CD4-positive, alpha-beta T cell treated with Interferon gamma for 1 hour (primary cell): ENCODE measurements at regions not wholly inside any gene's neighbourhood (a gene's known extent, or its start where the extent isn't known, plus 50 kb on each side); places are given as distances from the start of the nearest gene placed in this dataset.
"Not testable (repeated sequence)": the region's sequence is repeated elsewhere in the genome, so short reads cannot be mapped to it uniquely, and the experiment has no call there.

Experiments
- DNase-seq: peaks from one replicate; pipeline ENCODE4 v3.0.0-alpha.2; 2020

DNA sequence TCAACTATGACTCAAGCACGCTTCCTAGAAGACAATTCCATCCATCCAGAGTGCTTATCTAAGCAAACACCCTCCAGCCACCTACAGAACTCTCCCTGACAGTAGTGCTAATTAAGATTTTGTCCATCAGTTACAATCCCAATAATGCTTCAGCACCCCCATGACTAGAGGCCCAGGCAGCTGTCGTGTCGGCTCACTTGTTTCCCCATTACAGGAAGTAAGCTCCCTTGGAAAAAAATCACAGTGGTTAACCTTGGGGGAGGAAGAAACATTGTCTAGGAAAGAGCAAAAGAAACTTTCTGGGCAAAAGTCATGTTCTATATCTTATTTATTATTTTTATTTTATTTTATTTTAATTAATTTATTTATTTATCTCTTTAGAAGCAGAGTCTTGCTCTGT is 108.8 kb upstream of the LPAR1 start:
- DNase-seq = no peak

DNA sequence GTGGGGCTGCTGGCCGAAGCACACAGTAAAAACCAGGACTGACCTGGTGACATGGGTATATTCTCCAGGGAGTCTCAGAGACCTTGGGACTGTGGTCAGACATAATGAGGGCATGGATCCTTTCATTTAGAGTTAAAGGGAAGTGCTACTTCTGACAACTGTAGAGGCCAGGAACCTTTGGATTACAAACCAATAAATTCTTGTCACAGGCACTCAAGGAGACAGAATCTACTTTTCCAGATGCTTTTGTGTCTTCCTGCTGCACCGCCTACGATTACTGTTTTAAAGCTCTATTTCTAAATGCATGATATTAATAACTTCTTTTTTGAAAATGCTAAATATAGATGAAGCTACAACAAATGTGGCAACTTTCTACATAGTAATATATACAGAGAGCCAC is 106.5 kb upstream of the LPAR1 start:
- DNase-seq = no peak

DNA sequence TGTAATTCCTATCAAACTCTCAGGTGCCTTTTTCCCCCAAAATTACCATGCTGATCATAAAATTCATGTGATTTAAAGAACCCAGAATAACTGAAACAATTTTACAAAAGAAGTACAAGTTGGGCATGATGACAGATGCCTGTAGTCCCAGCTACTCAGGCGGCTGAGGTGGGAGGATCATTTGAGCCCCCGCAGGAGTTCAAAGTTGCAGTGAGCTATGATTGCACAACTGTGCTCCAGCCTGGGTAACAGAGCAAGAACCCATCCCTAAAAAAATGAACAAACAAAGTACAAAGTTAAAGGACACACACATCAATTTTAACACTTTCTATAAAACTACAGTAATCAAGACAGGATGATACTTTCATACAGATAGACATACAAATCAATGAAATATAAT is 97.9 kb upstream of the LPAR1 start:
- DNase-seq = no peak

DNA sequence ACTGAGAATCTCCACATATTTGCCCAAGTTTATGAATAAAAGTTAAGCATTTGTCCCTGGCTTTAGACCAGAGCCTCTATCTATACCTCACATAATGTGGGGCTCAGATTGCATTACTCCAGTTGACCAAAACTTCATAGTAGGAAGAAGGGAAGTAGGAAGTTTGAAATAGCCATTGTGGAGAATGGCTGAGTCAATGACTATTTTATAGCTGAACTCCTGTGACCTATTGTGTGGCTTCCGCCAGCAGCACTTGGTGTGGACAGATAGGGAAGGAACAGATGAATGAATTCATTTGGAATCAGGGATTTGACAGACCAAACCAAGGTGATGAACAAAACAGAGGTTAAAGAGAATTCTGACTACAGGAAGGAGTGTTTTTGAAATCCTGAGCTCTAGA is 92.9 kb upstream of the LPAR1 start:
- DNase-seq = no peak

DNA sequence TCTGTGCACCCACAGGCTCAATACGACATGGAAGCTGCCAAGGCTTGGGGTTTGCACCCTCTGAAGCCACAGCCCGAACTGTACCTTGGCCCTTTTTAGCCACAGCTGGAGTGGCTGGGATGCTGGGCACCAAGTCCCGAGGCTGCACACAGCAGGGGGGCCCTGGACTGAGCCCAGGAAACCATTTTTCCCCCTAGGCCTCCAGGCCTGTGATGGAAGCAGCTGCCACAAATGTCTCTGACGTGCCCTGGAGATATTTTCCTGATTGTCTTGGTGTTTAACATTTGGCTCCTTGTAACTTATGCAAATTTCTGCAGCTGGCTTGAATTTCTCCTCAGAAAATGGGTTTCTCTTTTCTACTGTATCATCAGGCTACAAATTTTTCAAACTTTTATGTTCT is 82.3 kb upstream of the LPAR1 start:
- no peak for DNase-seq

DNA sequence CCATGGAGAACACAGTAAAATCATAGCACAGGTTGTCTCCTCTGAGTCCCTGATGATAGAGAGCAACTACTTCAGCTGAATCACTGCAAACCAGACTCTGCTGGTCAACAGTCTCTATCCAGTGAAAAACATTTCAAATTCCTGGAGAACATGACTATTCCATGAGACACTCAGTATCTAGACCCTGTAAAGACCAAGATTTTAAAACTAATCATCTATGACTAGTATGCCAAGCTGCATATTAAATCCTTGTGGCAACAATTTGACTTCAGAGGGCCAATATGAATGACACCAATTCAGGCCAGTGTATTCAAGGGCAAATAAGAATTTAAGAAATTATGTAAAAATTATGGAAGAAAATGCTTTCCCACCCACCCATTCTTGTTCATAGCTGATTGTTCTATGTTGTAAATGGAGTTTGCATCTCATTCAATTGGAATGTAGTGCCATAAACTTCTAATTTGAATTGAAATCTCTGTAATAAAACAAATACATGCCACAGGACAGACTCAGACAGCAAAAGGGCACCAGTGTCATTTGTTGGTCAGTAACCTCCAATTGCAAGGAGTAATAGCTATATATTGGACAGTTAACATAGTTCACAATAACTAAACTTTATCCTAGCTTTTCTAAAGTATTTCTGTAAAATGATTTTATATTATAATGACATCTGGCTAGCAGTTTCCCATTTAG is 80.1 kb upstream of the LPAR1 start:
- DNase-seq = no peak

DNA sequence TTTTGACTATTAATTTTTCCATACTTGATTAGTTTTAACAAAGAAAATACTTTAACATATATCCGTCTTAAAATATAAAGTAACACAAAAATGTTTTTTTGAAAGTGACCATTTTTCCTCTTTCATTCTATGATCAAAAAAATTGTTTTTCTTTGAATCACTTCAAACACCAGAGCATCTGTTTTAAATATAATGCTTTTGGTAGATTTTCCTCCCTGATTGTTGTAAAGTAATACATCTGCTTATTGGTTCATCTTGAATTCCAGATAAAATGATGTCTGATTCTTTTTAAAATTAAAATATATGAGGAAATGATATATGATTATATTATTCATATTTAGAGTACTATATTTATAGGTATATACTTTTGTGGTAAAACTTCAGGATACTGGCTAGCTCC is 76.2 kb upstream of the LPAR1 start:
- DNase-seq = no peak

DNA sequence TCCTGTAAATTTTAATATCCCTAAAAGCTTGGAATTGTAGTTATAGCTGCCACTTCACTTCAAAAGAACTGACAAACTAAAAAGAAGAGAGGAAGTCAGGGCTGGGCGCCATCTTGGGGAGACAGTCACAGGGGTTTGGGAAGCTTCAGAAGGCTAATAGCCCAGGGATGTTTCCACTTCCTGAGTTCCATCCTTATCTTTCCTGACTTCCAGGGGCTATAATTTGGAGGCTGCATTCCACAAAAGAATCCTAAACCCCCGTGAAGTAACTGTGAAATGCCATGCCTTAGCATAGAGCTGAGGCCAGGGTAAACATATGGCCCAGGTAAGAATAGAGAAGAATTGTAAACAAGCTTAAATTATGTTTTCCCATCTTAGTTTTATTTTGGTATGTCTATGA is 75.4 kb upstream of the LPAR1 start:
- no peak for DNase-seq

DNA sequence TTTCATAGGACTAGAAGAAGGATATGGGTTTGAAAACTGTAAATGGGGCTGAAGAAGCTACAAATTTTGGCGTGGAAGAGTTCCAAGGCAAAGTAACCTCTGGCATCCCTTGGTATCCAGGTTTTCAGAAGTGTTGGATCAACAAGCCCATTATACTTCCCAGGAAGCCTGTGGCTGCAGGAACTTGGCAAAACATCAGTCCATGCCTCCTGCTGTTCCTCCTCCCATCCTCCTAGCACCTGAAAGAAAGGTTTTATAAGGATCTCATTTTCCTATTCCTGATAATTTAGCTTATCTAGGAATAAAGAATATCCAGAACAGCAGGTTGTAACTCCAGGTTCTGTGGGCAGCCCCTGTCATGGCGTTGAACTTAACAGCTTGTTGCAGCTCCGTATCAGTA is 72.5 kb upstream of the LPAR1 start:
- DNase-seq = no peak

DNA sequence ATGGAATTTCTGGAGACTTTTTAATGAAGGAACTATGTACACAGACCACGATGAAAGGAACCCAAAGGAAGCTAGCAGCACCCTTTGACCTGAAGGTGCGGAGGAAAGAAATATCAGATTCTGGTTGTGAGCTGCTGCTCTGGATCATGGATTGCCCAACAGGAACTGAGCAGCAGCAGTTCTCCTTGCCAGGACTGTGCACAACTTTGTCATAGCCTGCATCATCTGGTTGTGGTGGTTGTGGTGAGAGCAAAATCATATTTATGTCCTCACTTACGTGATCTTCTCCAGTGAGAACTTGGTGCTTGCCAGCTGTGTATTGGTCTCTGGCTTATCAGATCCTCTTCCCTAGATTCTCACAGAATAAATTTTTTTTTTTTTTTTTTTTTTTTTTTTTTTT is 70.7 kb upstream of the LPAR1 start:
- peak; percentile 35 for DNase-seq

DNA sequence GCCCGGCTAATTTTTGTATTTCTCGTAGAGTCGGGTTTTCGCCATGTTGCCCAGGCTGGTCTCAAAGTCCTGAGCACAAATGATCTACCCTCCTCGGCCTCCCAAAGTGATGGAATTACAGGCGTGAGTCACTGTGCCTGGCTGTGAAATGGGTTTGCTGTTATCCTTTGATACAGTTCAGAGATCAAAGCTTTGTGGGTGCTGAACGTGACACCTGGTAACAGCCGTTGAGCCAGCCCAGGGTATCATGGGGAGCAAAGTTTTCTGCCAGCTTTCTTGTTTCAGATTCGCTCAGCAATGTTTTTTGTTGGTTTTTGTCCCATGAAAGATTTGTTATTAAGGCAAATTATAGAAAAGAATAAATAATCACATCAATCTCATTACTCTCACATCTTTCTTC is 68.9 kb upstream of the LPAR1 start:
- no peak for DNase-seq

DNA sequence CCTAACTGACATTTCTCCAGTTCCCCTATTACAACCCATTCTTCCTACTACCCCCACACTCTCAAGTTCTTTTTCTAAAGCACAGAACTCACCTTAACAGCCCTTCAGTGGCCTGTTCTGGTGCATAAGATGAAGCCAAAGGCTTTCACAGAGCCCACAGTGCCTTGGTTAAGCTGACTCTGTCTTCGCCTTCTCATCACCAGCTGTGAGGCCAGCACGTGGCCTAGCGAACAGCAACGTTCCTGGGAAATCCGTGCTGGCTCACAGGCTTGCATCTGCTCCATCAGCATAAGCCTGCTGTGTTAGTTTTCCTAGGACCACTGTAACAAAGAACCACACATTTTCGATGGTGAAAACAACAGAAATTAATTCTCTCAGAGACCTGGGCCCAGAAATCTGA is 67.9 kb upstream of the LPAR1 start:
- DNase-seq = no peak

DNA sequence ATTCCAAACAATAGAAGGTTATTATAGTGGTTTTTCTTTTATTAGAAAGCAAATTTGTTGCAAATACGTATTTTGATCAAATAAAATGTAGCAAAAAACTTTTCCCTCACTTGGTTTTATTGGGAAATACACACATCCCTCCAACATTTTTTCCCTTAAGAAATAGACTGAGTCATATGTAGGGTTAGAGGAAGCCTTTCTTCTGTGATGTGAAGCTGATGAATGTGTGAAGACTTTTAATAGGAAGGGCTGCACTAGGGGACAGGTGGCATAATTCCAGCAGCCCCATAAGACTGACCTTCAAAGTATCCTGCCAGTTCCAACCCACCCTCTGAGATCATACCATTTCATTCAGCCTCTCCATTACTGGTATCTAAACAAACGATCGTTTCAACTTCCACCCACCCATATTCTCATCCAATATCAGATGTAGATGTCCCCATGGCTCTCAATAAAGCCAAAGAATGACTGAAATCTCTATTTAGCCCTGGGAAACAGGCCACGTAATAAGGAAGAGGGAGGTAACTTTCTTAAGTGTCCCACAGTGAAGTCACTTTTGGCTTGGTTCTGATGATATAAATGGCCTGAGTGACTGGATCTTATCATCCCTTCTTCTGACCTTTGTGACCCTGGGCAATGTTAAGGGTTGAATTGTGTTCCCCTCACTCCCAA is 64.7 kb upstream of the LPAR1 start:
- DNase-seq = no peak

DNA sequence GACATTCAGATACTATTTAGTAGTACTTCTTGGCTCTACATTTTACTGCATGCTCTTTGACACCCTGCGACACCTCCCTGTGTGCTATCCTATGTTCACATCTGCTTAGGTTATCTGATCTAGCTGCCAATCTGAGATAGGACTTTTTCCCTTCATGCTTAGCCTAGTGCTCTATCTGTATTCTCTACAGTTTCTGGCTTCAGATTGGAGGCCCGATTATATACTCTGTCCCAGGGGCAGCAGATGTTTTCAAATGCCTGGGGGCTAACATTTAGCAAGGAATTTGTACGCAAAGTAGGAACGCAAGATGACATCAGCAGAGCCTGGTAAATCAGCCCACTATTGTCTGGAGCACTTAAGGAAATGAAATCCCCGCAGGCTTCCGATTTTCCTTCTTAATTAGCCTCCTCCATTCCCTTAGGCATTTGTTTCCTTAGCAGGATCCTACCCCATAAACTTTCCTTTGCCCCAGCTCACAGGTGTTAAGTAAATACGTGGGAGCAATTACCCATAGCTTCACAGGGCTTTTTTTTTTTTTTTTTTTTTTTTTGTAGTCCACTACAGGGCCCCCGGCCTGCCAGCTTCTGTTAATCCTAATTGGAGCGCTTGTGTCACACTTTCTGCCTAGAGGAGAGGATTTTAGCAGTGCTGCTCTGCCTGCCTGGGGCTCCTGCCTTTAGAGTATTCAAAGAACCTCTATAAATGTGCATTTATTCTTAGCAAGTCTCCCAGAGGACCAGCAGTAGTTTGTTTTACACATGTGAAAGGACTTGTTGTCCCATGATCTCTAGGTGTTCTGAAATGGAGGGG is 61.1 kb upstream of the LPAR1 start:
- no peak for DNase-seq

DNA sequence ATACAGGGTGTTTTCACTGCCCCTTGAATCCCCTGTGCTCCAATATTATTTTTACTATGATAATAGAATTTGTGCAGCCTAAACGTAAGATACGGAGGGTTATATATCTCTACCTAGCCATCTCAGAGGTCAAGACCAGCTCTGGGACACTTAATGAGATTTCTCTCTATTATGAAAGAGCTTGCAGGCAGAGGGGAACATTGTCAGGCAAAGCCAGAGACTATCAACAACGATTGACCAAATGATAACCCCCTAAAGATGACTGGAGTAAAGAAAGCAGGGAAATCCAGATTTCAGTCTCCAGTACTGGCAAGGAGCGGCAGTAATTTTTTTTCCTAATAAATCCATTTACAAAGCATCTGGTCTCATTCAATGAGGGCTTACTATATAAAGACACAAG is 59.8 kb upstream of the LPAR1 start:
- DNase-seq = no peak

DNA sequence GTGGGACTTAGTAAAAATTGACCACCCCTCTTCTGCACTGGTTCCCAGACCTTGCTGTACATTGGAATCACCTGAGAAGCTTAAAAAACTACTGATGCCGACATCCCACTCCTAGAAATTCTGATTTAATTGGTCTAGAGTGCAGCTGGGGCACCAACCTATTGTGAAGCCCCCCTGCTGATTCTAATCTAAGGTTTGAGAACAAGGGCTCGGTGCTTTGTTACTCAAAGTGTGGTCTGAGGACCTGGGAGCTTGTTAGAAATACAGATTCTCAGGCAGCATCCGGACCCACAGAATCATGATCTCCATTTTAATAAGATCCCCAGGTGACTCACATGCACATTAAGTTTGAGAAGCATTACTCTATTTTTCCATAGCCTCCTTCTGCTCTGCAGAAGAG is 57.8 kb upstream of the LPAR1 start:
- DNase-seq = no peak

DNA sequence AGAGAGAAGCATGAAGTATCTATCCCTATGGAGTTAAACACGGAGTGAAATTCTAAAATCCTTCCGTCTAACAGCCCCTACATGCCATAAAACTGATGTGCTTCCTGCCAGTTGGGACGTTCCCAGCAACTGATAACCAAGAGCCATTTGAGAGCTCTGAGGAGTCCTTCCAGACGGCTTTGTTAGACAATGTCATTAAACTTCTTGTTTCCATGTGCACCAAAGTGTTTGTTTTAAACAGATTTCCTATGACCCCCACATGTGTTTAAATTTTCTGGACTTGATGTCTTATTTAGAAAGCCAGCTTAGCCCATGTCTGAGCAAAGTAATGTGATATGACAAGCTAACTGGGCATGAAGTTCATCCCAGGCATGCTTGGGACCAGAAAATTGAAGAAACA is 57.2 kb upstream of the LPAR1 start:
- DNase-seq = no peak

DNA sequence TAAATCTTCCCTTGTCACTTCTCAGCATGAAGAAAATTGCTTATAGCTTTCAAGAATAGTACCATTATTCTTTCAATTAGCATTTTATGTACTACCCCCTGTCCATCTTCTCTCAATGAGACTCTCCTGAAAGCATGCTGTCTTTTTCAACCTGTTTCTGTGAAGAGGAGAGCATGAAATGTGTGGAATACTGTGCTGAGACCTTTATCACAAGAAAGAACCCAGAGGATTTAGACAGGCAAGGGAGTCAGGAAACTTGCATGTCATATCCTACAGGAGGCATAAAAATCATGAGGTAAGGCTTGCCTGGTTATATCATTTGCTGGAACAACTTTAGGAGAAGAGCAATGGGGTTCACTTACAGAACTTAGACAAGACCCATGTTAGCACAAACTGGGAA is 56.7 kb upstream of the LPAR1 start:
- DNase-seq = no peak

DNA sequence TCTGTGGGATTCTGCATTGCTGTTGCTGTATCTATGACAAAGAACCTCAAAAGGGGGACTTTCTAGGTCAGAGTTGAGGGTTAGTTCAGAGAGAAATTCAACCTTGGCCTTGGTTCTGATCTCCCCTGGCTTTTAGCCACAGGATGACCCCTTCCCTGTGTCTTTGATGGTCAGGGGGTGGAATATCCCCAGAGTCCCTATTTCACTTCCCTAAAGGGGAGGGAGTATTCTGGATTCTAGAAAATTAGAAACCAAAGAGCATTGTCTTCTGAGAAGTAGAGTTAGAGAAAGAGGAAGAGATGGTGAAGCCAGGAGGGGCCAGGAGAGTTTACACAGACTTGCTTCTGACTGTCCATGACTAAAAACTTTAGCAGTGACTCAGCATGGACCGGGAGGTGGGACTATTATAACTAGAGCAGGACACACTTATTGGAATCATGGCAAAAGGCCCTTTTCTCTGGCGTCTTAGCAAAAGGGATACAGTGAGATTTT is 56.2 kb upstream of the LPAR1 start:
- DNase-seq = peak; percentile 56

DNA sequence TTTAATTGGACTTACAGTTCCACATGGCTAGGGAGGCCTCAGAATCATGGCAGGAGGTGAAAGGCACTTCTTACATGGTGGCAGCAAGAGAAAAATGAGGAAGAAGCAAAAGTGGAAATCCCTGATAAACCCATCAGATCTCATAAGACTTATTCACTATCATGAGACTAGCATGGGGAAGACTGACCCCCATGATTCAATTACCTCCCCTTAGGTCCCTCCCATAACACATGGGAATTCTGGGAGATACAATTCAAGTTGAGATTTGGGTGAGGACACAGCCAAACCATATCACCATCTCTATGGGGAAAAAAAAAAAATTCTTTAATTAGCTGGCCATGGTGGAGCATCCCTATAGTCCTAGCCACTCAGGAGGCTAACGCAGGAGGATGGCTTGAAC is 53.9 kb upstream of the LPAR1 start:
- DNase-seq = not testable (repeated sequence)
